GM12878 (cell line): ENCODE measurements at regions not wholly inside any gene's neighbourhood (a gene's known extent, or its start where the extent isn't known, plus 50 kb on each side); places are given as distances from the start of the nearest gene placed in this dataset.

Experiments
- ATAC-seq: fragments of 200-7000 bp; cut with Tn5 transposase; 3 replicates; pipeline ENCODE4 v1.9.1; 2020; ENCODE audit warnings: mild to moderate bottlenecking, moderate library complexity
- BruUV-seq: library from RNA; stranded (reverse); fragments of 400-500 nt; replicated peaks from 2 replicates; lab custom pipeline; 2021; lab: Mats Ljungman, UMichigan
- CTCF ChIA-PET: fragments of 300-600 bp; sonication (Branson Sonifier 250); formaldehyde crosslinking; extraction: SDS; loops from one replicate; lab custom pipeline; 2021; ENCODE audit warnings: inconsistent platforms; lab: Yijun Ruan, JAX
- POLR2A ChIA-PET: fragments of 350-600 bp; formaldehyde crosslinking; extraction: SDS; loops from one replicate; lab custom pipeline; 2021; ENCODE audit warnings: inconsistent platforms; lab: Charles Lee
- RAD21 ChIA-PET: fragments of 300-600 bp; sonication (Branson Sonifier 250); formaldehyde crosslinking; loops from one replicate; lab custom pipeline; 2023; ENCODE audit warnings: antibody characterized with exemption; ENCODE audit not compliant: unreplicated experiment; lab: Charles Lee
- SMC1A ChIA-PET: fragments of 300-600 bp; sonication (Branson Sonifier 250); formaldehyde crosslinking; loops from one replicate; lab custom pipeline; 2023; ENCODE audit not compliant: unreplicated experiment, uncharacterized antibody; lab: Charles Lee
- DNase-seq: peaks from one replicate; pipeline ENCODE4 v3.0.0-alpha.2; 2011; ENCODE audit warnings: low read depth, low spot score
- FAIRE-seq: peaks from 3 replicates; lab custom pipeline; 2011; peaks lifted over from hg19 to GRCh38; lab: Jason Lieb, UNC
- H2AFZ ChIP-seq: 2 replicates; pipeline ENCODE4 v1.6.0; 2011; ENCODE audit warnings: low read depth, low read length, control low read depth; ENCODE audit not compliant: control insufficient read depth
- H3K27ac ChIP-seq: 2 replicates; pipeline ENCODE4 v1.5.1; 2011; ENCODE audit warnings: control low read depth; ENCODE audit not compliant: control insufficient read depth, insufficient read depth
- H3K27me3 ChIP-seq, 2 experiments: replicated peaks in 1 of 2; 2 replicates each; pipeline versions ENCODE4 v1.6.0 to v1.6.1; 2011; ENCODE audit warnings: low read length in 1 of 2; ENCODE audit not compliant: control insufficient read depth in 2 of 2, insufficient read depth in 2 of 2
- H3K36me3 ChIP-seq, 2 experiments: 2 replicates each; pipeline ENCODE4 v1.5.1; 2011; ENCODE audit warnings: low read length in 1 of 2; ENCODE audit not compliant: control insufficient read depth in 2 of 2, insufficient read depth in 2 of 2
- H3K4me1 ChIP-seq: 2 replicates; pipeline ENCODE4 v1.6.1; 2011; ENCODE audit warnings: mild to moderate bottlenecking, low read length, moderate library complexity, mixed read lengths; ENCODE audit not compliant: control insufficient read depth, insufficient read depth
- H3K4me2 ChIP-seq: 2 replicates; pipeline ENCODE4 v1.6.0; 2011; ENCODE audit warnings: control low read depth; ENCODE audit not compliant: control insufficient read depth, insufficient read depth
- H3K4me3 ChIP-seq: fragments of 200-600 bp; sonication (generic); 2 replicates; pipeline ENCODE4 v1.5.1; 2016
- H3K79me2 ChIP-seq: 2 replicates; pipeline ENCODE4 v1.6.0; 2011; ENCODE audit warnings: low read length; ENCODE audit not compliant: control insufficient read depth, insufficient read depth
- H3K9ac ChIP-seq: 2 replicates; pipeline ENCODE4 v1.8.0; 2011; ENCODE audit warnings: low read length, control low read depth, mixed read lengths; ENCODE audit not compliant: control insufficient read depth, insufficient read depth
- H3K9me3 ChIP-seq: replicated peaks from 3 replicates; pipeline ENCODE4 v1.5.1; 2011; ENCODE audit warnings: mild to moderate bottlenecking, low read length; ENCODE audit not compliant: control insufficient read depth, insufficient read depth
- H4K20me1 ChIP-seq: 2 replicates; pipeline ENCODE4 v1.6.0; 2011; ENCODE audit not compliant: control insufficient read depth, insufficient read depth
- CBFB ChIP-seq: IDR thresholded peaks from 2 replicates; pipeline ENCODE4 v1.6.1; 2016; ENCODE audit warnings: antibody characterized with exemption, low read depth
- EED ChIP-seq: sonication (generic); IDR thresholded peaks from 2 replicates; pipeline ENCODE4 v1.6.1; 2016; ENCODE audit warnings: antibody characterized with exemption, low read depth
- EGR1 ChIP-seq, 2 experiments: IDR thresholded peaks; 1 replicate in 1 of 2; 2 replicates in 1 of 2; pipeline ENCODE4 v1.6.1; 2011 to 2012; ENCODE audit warnings: low read depth in 2 of 2, low read length in 2 of 2, borderline replicate concordance in 1 of 2, mild to moderate bottlenecking in 1 of 2, moderate library complexity in 1 of 2
- LARP7 ChIP-seq: fragments of 450-650 bp; IDR thresholded peaks from 2 replicates; pipeline ENCODE4 v1.6.1; 2017; ENCODE audit warnings: mild to moderate bottlenecking
- MYB ChIP-seq: fragments of 150-350 bp; IDR thresholded peaks from 2 replicates; pipeline ENCODE4 v1.6.1; 2014; ENCODE audit warnings: mild to moderate bottlenecking, low read depth, low read length, borderline replicate concordance
- NFXL1 ChIP-seq: fragments of 450-650 bp; IDR thresholded peaks from 2 replicates; pipeline ENCODE4 v1.6.1; 2017; ENCODE audit warnings: antibody characterized with exemption, mild to moderate bottlenecking, borderline replicate concordance
- NFYB ChIP-seq: IDR thresholded peaks from 2 replicates; pipeline ENCODE4 v1.6.1; 2011; ENCODE audit warnings: low read depth, mild to moderate bottlenecking, low read length, improper control_type of control experiment, moderate library complexity; ENCODE audit not compliant: insufficient read depth
- SIX5 ChIP-seq: IDR thresholded peaks from 2 replicates; pipeline ENCODE4 v1.6.1; 2011; ENCODE audit warnings: mild to moderate bottlenecking, low read depth, low read length, moderate library complexity; ENCODE audit not compliant: severe bottlenecking
- SMARCA5 ChIP-seq: fragments of 450-650 bp; IDR thresholded peaks from 2 replicates; pipeline ENCODE4 v1.6.1; 2017; ENCODE audit warnings: mild to moderate bottlenecking
- SUZ12 ChIP-seq: fragments of 200-600 bp; sonication (generic); IDR thresholded peaks from one replicate; pipeline ENCODE4 v1.6.1; 2018; ENCODE audit warnings: antibody characterized with exemption, mild to moderate bottlenecking; ENCODE audit not compliant: unreplicated experiment
- ZBED1 ChIP-seq: IDR thresholded peaks from 2 replicates; pipeline ENCODE4 v1.6.1; 2016; ENCODE audit warnings: borderline replicate concordance
- ZNF274 ChIP-seq: IDR thresholded peaks from one replicate; pipeline ENCODE4 v1.8.0; 2011; ENCODE audit not compliant: insufficient read length, insufficient read depth
- WGBS: methylation state at CpG from one replicate; pipeline ENCODE4 v1.1.6; 2016; ENCODE audit warnings: low lambda C conversion rate; ENCODE audit not compliant: insufficient replicate concordance, insufficient coverage; ENCODE audit errors: missing lambda C conversion rate; 5-methylcytosine and 5-hydroxymethylcytosine counted together
- in situ Hi-C: fragments of 300-500 bp; cut with MboI; formaldehyde crosslinking; loops from 9 replicates; pipeline ENCODE4 v1.14.3; 2018; ENCODE audit warnings: mixed read lengths
- intact Hi-C: fragments of 100-400 bp; cut with micrococcal nuclease; formaldehyde crosslinking; loops from one replicate; pipeline ENCODE4 v1.14.2; 2022; ENCODE audit not compliant: unreplicated experiment
- TF ChIP-seq, protein P1 (sequence below), 3 experiments: IDR thresholded peaks in 2 of 3; conservative IDR thresholded peaks in 1 of 3; 2 replicates each; pipeline ENCODE4 v1.5.1; 2011; ENCODE audit warnings: low read depth in 3 of 3, low read length in 3 of 3, mild to moderate bottlenecking in 3 of 3, control low read depth in 2 of 3, moderate library complexity in 2 of 3, inconsistent platforms in 1 of 3, mixed read lengths in 1 of 3; ENCODE audit not compliant: control insufficient read depth in 2 of 3, insufficient read depth in 1 of 3; ENCODE audit errors: extremely low read depth in 1 of 3
- TF ChIP-seq, protein P2 (sequence below): fragments of 450-650 bp; IDR thresholded peaks from 2 replicates; pipeline ENCODE4 v1.6.1; 2017; ENCODE audit warnings: antibody characterized with exemption, mild to moderate bottlenecking, moderate library complexity
- TF ChIP-seq, protein P3 (sequence below): fragments of 450-650 bp; IDR thresholded peaks from 2 replicates; pipeline ENCODE4 v1.6.1; 2016; ENCODE audit warnings: mild to moderate bottlenecking

DNA sequence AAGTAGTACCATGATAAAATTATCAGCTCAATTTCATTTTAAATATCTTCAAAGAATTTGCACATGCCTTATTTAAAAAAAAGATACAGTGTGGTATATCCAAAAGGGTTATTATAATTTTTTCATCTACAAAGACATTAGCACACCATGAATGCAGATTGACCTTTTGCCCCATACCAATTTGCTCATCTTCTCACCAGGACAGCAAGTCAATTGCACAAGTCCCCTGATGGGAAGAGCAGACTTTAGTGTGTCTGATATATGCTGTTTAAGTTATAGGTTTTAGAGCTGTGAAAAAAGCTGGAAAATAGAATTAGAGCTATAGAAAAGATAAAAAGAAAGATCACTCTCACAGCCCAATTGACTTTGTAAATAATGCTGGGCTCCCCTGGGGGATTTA, 325.8 kb upstream of the CDH6 start (continued):
- TF ChIP-seq, protein P1, sequence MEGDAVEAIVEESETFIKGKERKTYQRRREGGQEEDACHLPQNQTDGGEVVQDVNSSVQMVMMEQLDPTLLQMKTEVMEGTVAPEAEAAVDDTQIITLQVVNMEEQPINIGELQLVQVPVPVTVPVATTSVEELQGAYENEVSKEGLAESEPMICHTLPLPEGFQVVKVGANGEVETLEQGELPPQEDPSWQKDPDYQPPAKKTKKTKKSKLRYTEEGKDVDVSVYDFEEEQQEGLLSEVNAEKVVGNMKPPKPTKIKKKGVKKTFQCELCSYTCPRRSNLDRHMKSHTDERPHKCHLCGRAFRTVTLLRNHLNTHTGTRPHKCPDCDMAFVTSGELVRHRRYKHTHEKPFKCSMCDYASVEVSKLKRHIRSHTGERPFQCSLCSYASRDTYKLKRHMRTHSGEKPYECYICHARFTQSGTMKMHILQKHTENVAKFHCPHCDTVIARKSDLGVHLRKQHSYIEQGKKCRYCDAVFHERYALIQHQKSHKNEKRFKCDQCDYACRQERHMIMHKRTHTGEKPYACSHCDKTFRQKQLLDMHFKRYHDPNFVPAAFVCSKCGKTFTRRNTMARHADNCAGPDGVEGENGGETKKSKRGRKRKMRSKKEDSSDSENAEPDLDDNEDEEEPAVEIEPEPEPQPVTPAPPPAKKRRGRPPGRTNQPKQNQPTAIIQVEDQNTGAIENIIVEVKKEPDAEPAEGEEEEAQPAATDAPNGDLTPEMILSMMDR (IDR thresholded peaks at IDR 0.05 in 2 of 3, conservative IDR thresholded peaks at IDR 0.05 in 1 of 3; ENCODE audit: control insufficient read depth in 2 of 3, extremely low read depth in 1 of 3, insufficient read depth in 1 of 3, low read depth in 3 of 3, low read length in 3 of 3): no peak
- TF ChIP-seq NFYB (no peak), LARP7 (no peak), ZBED1 (no peak), EED (no peak), NFXL1 (no peak), SIX5 (no peak), CBFB (no peak), EGR1 (IDR thresholded peaks at IDR 0.05; ENCODE audit: borderline replicate concordance in 1 of 2, low read depth in 2 of 2, low read length in 2 of 2) (no peak)
- TF ChIP-seq, protein P2, sequence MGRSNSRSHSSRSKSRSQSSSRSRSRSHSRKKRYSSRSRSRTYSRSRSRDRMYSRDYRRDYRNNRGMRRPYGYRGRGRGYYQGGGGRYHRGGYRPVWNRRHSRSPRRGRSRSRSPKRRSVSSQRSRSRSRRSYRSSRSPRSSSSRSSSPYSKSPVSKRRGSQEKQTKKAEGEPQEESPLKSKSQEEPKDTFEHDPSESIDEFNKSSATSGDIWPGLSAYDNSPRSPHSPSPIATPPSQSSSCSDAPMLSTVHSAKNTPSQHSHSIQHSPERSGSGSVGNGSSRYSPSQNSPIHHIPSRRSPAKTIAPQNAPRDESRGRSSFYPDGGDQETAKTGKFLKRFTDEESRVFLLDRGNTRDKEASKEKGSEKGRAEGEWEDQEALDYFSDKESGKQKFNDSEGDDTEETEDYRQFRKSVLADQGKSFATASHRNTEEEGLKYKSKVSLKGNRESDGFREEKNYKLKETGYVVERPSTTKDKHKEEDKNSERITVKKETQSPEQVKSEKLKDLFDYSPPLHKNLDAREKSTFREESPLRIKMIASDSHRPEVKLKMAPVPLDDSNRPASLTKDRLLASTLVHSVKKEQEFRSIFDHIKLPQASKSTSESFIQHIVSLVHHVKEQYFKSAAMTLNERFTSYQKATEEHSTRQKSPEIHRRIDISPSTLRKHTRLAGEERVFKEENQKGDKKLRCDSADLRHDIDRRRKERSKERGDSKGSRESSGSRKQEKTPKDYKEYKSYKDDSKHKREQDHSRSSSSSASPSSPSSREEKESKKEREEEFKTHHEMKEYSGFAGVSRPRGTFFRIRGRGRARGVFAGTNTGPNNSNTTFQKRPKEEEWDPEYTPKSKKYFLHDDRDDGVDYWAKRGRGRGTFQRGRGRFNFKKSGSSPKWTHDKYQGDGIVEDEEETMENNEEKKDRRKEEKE: no peak

DNA sequence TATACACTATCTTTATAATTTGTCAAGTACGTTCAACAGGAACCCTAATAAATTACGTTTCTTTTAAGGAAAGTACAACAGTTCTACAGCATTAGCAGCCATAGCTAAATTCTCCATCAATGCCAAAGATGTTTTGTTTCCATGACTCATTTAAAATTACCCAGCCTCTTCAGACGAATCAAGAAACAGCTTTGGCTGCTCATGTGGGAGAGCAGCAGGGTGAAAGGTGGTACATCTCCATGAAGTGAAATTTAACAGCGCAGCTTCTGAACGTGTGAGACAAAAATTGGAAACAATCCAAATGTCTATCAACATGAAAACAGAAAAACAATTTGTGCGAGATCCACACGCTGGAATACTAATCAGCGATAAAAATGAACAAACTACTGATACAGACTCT, 327.3 kb upstream of the CDH6 start:
- FAIRE-seq: no peak
- 37% methylated on average over 8 of the region's 8 CpGs for WGBS
- ChIA-PET CTCF (no interaction called here), POLR2A (no interaction called here), SMC1A (no interaction called here), RAD21 (no interaction called here)
- H3K9ac ChIP-seq: no peak overlapping the region
- intact Hi-C loops: no loop called here
- DNase-seq: no peak
- in situ Hi-C loops: no loop called here
- H3K4me1 ChIP-seq: no peaks in the 10 kb centered on the region
- no peak for ATAC-seq
- no peaks in the 10 kb centered on the region for H3K9me3 ChIP-seq
- H3K4me2 ChIP-seq: no peak overlapping the region
- no peaks in the 10 kb centered on the region for H3K79me2 ChIP-seq
- no peak overlapping the region for H3K4me3 ChIP-seq
- BruUV-seq: no TSS peak
- TF ChIP-seq MYB: no peak
- TF ChIP-seq SUZ12: no peak
- TF ChIP-seq ZNF274: no peak
- TF ChIP-seq, protein P3, sequence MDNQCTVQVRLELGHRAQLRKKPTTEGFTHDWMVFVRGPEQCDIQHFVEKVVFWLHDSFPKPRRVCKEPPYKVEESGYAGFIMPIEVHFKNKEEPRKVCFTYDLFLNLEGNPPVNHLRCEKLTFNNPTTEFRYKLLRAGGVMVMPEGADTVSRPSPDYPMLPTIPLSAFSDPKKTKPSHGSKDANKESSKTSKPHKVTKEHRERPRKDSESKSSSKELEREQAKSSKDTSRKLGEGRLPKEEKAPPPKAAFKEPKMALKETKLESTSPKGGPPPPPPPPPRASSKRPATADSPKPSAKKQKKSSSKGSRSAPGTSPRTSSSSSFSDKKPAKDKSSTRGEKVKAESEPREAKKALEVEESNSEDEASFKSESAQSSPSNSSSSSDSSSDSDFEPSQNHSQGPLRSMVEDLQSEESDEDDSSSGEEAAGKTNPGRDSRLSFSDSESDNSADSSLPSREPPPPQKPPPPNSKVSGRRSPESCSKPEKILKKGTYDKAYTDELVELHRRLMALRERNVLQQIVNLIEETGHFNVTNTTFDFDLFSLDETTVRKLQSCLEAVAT: no peak
- no peak for TF ChIP-seq SMARCA5
- H3K27me3 ChIP-seq: no peaks in the 10 kb centered on the region
- H2AFZ ChIP-seq: no peak overlapping the region
- H4K20me1 ChIP-seq: no peaks in the 10 kb centered on the region
- H3K27ac ChIP-seq: no peak overlapping the region
- no peaks in the 10 kb centered on the region for H3K36me3 ChIP-seq
